Stimulated activated CD8-positive, alpha-beta memory T cell treated with anti-CD3 and anti-CD28 coated beads, Interleukin-2, amount 100 ng/mL, for 48 hours (primary cell): ENCODE measurements at regions not wholly inside any gene's neighbourhood (a gene's known extent, or its start where the extent isn't known, plus 50 kb on each side); places are given as distances from the start of the nearest gene placed in this dataset.

Source experiments
- DNase-seq, 2 donors: peaks; one replicate each; pipeline ENCODE4 v3.0.0-alpha.2; 2020; ENCODE audit warnings: low read depth in 2 of 2

GRCh38 chr3:106692624-106693023 is 684.6 kb upstream of the CCDC54 start:
- no peak for DNase-seq

- DNase-seq, result no peak
Measured at GRCh38 chr3:106699122-106699521, 678.1 kb upstream of the CCDC54 start.

GRCh38 chr3:106700981-106701380 is 676.3 kb upstream of the CCDC54 start:
- DNase-seq, result no peak

DNA sequence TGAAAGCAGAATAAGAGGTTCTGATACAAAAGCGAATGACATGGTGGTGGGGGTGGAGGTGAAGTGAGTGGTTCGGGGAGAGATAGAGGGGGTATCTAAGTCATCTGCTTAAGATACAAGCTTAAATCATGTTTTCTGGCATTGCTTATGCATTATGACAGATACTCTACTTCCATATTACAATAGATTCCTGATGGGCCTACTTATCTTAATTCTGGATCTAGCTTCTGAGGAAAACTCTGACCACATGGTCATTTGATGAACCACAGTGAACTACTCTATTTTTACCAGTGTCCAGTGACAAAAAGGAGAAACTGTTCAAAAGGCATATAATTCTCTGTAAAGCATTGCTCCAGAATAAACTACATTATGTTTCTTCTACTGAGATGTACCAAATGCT is 673.7 kb upstream of the CCDC54 start:
- no peak for DNase-seq

- no peak for DNase-seq
Measured at GRCh38 chr3:106707347-106707746, 669.9 kb upstream of the CCDC54 start.

DNA sequence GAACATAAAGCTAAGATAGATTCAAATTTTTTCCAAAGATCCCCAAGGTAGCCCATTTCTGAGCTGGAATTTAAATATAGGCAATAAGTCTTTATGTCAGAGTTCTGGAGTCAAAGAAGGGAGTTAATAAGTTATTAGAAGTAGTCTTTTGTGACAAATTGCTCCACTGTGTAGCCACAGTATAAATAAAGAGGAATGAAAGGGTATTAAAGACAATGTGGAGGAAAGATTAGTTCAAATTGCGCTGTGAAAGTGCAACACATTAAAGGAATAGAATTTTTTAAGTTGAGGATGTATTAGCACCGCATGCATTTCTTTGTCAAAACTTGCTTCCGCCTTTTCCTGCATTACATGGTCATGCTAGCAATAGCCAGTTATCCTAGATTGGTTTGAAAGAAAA is 666.6 kb upstream of the CCDC54 start:
- no peak for DNase-seq

- DNase-seq, result no peak
Measured at GRCh38 chr3:106711650-106712049, 665.6 kb upstream of the CCDC54 start.

- no peak for DNase-seq
Measured at GRCh38 chr3:106714400-106714799, 662.8 kb upstream of the CCDC54 start.

DNA sequence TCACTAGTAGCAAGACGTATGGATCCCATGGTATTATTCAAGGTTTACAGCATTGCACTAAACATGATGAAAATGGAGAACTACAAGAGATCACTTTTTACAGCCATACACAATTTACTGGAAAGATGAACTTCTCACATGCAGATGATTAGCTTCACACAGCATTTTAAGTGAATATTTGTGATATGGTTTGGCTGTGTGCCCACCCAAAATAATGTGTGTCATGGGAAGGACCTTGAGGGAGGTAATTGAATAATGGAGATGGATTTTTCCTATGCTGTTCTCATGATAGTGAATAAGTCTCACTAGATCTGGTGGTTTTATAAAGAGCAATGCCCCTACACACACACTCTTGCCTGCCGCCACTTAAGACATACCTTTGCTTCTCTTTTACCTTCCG is 662.0 kb upstream of the CCDC54 start:
- DNase-seq, result no peak

DNA sequence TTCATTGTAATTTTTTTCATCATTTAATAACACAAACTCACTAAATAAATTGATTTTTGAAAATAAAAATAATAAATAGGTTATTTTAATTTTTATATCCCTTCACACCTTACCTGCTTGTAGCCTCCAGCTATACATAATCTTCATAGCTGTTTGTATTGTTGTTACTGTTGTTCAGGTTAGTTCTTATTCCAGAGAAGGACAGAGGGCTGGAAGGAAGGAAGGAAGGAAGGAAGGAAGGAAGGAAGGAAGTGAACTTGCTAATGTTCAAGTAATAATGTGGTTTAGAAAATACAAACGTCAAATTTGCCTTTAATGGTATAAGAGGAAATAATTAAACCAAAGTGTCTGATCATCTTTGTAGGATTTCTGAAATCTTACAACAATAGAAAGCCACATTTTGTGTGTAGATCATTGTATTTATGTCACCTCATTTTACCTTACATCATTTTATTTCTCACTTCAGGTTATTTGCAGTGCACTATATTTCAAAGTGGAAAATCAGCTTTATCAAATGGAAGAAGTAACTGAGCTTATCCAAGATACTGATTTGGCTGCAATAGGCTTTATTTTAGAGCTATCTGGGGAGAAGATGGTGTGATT is 660.0 kb upstream of the CCDC54 start:
- DNase-seq, result no peak

- DNase-seq, result no peak
Measured at GRCh38 chr3:106719077-106719476, 658.2 kb upstream of the CCDC54 start.

GRCh38 chr3:106719583-106719982 is 657.7 kb upstream of the CCDC54 start:
- no peak for DNase-seq

DNA sequence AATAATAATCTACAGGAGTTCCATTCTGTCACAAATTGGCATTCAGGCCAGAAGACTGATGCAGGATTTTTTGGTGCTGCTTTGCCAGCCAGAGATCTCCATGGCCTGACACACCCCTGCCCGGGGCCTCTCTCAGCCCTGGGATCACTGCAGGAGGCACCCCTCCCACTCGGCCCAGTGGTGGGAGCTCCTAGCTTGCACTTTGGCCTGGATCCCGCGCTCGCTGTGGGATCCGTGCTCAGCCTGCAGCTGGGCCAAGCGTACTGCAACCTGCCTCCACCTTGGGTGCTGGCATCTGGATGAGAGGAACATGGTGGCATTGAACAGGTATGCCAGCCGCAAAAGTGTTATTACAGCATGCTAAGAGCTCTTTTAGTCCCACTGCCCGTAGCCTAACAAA is 656.7 kb upstream of the CCDC54 start:
- DNase-seq, result no peak

DNA sequence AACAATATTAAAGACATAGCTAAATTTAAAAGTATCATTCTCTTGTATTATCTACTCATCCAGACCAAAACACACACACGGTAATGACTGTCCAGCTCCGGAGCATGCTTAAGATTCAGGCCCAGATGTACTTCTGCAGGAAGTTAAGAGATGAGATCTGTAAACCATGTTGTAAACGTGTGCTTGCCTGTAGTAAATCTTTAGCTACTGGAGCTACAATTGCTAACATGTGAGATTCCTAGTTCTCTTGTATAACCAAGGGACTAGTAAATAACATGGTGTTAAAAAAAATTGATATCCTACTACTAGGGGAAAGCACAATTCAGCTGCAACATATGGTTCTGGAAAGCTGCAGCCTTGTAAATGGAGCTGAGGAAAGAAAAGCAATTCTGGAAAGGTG is 651.7 kb upstream of the CCDC54 start:
- DNase-seq, result no peak

GRCh38 chr3:106728315-106729098 is 648.7 kb upstream of the CCDC54 start:
- no peak for DNase-seq

- no peak for DNase-seq
Measured at GRCh38 chr3:106729481-106729880, 647.8 kb upstream of the CCDC54 start.

DNA sequence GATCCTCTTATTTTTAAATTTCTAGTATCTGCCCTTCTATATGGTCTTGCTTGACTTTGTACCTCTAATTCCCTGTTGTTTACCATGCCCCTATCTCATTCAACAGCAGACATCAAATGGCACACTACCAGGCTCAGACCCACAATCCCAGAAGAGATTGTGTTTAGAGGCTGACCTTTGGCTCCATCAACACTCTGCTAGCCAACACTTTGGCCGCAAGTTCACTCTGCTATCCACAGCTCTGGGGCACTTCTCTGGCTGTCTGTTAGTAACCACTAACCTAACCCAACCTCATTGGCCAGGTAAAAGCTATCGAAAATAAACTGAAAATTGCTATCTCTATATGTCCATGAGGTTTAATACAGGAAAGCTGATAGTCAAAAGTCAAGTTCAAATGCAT is 646.0 kb upstream of the CCDC54 start:
- no peak for DNase-seq

DNA sequence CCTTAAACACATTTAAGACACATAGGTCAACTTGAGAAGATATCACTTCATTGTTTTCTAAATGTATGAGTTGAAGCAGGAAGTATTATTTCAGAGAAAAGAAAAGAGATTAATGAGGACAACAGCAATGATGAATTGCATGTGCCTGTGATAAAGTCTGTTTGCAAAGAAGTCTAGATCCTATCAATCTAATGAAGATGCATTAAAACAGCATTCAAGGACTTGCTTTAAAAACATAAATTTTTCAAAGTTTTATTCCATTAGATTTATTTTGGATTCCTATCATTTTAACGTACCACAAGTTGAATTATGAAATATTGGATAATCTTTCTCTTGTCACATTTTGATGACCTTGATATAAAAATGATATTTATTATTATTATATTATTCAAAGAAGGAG is 642.5 kb upstream of the CCDC54 start:
- DNase-seq, result no peak

DNA sequence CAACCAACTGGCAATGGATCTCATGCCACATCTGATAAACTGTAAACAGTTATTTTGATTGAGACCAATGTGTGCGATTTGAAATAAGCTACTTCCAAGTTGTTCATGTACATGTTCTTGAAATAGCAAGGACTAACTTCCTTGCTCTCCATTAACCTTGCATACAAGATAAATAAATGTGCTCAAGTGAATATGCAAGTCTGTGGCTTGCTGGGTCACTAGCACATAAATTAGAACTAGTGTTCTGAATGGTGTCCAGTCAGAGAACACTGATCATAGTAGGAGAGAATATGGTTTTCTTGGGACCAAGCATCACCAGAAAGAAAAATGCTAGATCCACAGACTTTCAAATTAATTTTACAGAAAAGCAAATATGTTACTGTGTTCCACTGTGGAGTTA is 640.0 kb upstream of the CCDC54 start:
- no peak for DNase-seq

- DNase-seq, result no peak
Measured at GRCh38 chr3:106740116-106740515, 637.1 kb upstream of the CCDC54 start.

DNA sequence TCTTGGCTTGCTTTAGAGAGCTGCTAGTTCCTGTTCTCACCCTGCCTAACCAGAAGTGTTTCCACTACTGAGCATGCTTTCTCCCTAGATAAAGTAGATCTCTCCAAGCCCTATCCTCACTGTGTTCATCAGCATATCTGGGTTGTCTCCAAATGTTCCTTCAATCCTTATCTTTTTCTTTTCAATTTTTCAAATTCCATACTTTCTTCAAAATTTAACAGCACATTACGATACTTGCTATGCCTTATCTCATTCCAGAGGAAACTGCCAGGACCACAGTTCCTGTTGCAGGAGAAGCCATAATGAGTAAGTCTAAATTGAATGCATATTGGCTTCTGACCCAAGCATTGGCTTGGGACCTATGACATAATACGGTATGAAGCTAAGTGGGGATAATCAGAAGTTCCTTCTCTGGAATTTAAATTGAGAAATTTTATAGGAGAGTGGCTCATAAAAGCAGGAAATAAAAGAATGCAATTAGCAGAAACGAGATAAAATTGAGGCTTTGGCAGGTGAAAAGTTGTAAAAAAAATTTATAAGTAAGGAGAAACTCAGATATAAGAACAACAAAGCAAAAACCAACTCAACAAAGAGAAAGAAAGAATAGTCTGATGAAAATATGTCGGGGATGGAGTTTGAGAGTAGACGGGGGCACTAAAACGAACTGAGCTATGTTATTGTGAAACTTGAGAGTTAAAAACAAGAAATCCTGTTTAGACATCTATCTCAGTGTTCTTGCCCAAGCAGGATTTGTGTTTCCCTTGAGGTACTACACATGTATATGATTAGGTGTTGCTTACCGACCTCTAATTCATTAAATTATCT is 631.7 kb upstream of the CCDC54 start:
- DNase-seq, result no peak

DNA sequence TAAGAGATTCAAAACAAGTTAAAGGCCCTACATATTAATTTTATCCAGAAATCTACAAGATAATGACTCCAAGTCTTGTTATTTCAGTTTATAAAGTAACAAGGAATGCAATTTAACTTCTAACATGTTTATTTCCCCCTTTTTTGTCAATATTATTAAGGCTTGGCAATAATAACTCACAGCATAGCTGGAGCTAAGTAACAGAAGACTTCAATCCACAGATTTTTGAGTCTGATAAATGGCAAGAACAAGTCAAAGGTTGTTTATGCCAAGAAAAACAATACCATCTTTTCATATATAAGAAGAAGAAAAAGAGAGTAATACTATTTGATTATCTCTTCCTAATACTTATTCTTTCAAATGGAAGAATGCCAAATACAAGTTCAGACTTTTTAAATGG is 631.0 kb upstream of the CCDC54 start:
- DNase-seq, result no peak
